Stimulated activated CD4-positive, alpha-beta T cell treated with anti-CD3 and anti-CD28 coated beads, Interleukin-4, amount 100 ng/mL, for 24 hours (primary cell): ENCODE measurements at regions not wholly inside any gene's neighbourhood (a gene's known extent, or its start where the extent isn't known, plus 50 kb on each side); places are given as distances from the start of the nearest gene placed in this dataset.
"Not testable (repeated sequence)": the region's sequence is repeated elsewhere in the genome, so short reads cannot be mapped to it uniquely, and the experiment has no call there.

Experiments
- DNase-seq: peaks from one replicate; pipeline ENCODE4 v3.0.0-alpha.2; 2020

DNA sequence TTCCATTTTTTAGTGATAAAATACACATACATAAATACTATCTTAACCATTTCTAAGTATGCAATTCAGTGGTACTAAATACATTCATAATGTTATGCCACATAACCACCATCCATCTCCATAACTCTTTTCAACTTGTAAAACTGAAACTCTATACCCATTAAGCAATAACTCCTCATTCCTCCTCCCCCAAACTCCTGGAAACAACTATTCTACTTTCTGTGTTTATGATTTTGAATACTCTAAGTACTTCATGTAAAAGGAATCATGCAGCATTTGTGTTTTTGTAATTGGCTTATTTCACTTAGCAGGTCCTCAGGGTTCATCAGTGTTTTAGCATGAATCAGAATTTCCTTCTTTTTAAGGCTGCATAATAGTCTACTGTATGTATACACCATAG, 131.8 kb downstream of the TES start:
- no peak for DNase-seq

DNA sequence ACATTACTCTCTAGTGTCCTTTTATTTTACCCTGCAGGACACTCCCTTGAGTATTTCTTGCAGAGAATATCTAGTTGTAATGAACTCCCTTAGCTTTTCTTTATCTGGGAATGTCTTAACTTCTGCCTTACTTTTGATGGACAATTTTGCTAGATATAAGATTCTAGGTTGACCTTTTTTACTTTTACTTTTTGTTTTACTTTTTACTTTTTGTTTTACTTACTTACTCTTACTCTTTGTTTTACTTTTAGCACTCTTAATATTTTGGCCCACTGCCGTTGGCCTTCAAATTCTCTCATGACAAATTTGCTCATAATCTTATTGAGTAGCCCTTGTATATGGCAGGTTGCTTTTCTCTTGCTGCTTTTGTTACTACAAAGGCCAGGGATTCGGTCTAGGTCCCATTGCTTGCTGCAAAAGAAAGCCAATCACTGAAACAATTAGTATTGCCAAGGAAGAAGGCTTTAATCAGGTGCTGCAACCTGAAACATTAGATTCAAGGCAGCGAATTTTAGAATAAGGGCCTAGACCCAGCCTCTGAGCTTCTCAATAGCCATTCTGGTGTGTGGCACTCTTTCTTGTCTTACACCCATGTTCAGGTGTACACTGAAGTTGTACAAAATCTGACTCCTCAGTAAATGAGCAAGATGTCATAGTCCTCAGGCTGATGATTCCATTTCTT, 137.0 kb downstream of the TES start:
- no peak for DNase-seq

DNA sequence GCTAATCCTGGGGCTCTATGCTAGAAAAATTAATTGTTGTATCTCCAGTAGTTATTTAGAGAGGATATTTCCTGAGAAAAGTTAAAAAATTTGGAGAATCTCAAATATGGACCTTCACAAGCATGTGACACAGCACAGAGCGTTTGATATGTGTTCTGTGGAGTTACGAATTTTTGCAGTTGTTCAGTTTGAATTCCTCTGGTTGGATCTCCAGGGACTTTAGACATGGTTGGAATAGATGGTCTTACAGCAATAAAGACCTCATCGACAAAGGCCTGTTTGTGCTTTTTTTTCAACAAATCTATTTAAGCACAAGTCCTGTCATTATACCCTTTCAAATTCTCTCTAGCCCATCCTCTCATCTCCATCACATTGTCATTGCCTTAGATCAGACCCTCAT, 138.0 kb downstream of the TES start:
- DNase-seq, result no peak

- DNase-seq, result no peak
These were observed 141.6 kb downstream of the TES start for GRCh38 chr7:116351966-116352365.

DNA sequence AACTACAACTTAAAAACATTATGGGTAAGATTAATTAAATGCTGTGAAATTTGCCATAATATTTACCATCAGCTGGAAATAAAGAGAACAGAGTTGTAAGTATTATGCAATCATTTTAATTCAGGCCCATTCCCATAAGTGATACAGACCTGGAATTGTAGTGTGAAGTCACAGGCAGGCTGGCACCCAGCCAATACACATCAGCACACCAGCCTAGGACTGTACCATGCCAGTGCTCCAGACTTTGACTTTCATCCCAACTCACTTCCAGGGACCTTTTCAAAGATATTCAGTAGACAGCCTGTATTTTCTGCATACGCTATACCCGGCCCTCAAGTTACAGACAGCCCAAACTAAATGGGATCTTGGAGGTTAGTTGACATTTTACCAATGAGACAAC, 143.3 kb downstream of the TES start:
- DNase-seq, result no peak

- DNase-seq, result no peak
These were observed 143.8 kb downstream of the TES start for GRCh38 chr7:116354171-116354545.

- no peak for DNase-seq
These were observed 144.4 kb downstream of the TES start for GRCh38 chr7:116354546-116355423.

- DNase-seq, result no peak
These were observed 144.1 kb upstream of the CAV2 start for GRCh38 chr7:116355424-116355765.

GRCh38 chr7:116356333-116356965, 143.1 kb upstream of the CAV2 start:
- no peak for DNase-seq

- no peak for DNase-seq
These were observed 142.6 kb upstream of the CAV2 start for GRCh38 chr7:116356979-116357378.

- no peak for DNase-seq
These were observed 141.5 kb upstream of the CAV2 start for GRCh38 chr7:116357781-116358670.

GRCh38 chr7:116361767-116362166, 137.8 kb upstream of the CAV2 start:
- no peak for DNase-seq

- no peak for DNase-seq
These were observed 135.7 kb upstream of the CAV2 start for GRCh38 chr7:116363637-116364432.

GRCh38 chr7:116364469-116364868, 135.1 kb upstream of the CAV2 start:
- DNase-seq, result no peak

DNA sequence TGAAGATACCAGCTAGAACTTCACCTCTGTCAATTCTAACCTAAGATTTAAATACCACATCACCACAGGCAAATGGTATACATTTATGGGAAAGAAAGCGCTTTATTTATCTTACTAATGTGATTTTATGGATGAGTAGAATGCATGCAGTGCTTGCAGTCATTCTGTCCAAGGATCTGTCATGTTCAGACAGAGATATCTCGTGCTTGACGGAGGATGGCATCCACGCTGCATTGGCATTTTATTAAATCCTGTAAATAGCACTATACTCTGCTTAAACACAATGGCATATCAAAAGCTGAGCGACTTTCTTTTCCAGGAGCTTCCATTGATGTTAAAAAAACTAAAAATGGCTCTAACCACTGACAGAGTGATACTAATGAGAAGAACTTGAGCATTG, 133.7 kb upstream of the CAV2 start:
- no peak for DNase-seq

DNA sequence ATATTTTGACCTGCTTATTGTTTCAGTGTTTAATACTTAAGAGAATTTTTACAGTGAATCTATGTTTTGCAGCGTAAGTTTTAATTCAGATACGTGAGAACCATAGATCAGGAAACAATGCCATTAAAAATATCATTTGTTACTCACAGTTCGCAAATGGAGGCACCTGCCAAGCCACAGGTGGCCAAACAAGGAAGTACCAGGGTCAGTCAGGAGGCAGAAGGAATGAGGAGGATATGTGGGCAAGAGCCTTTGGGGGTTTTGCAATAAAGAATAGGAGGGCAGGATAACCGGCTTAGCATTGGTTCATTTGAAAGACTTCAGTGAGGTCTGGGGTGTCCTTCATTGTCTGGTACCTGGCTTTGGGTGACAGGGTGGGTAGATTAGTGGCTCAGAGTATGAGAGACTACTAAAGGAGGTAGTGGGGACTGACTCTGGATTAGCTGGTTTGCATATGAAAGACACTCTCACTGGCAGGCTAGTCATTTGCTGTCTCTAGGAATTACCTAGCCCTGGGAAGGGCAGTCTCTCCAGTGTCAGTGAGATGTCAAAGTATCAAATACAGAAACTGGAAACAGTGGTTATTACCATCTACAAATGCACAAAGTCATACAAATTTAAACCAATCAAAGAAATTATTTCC, 132.2 kb upstream of the CAV2 start:
- no peak for DNase-seq

GRCh38 chr7:116368965-116369364, 130.6 kb upstream of the CAV2 start:
- DNase-seq, result no peak

- not testable (repeated sequence) for DNase-seq
These were observed 128.0 kb upstream of the CAV2 start for GRCh38 chr7:116371536-116371935.

- DNase-seq, result not testable (repeated sequence)
These were observed 126.3 kb upstream of the CAV2 start for GRCh38 chr7:116373229-116373628.

- DNase-seq, result no peak
These were observed 121.8 kb upstream of the CAV2 start for GRCh38 chr7:116377721-116378120.

DNA sequence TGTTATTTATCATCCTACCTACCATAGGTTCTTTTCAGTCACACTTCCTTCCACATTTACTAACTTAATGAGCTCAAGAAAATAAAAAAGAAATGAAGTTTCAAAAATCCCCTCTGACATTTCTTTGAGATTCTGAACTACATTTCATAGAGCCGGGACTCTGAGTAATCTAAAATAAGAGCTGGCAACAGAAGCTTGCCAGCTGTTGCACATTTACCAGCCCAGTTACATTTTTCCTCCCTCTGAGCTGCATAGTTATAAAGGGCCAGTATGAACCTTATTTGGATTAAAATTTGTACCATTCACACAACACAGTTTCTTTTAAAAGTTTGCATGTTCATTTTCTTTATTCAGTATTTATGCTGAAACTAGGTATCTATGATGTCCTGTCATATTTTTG, 119.5 kb upstream of the CAV2 start:
- no peak for DNase-seq

- no peak for DNase-seq
These were observed 117.2 kb upstream of the CAV2 start for GRCh38 chr7:116382375-116382774.
